K562 (cell line): ENCODE measurements at regions not wholly inside any gene's neighbourhood (a gene's known extent, or its start where the extent isn't known, plus 50 kb on each side); places are given as distances from the start of the nearest gene placed in this dataset.

Source experiments
- ATAC-seq: fragments of 200-7000 bp; cut with Tn5 transposase; 3 replicates; pipeline ENCODE4 v1.9.1; 2020; ENCODE audit warnings: moderate library complexity
- BruUV-seq: library from RNA; stranded (reverse); fragments of 400-500 nt; replicated peaks from 2 replicates; lab custom pipeline; 2021; lab: Mats Ljungman, UMichigan
- CTCF ChIA-PET: fragments of 300-600 bp; formaldehyde crosslinking; extraction: SDS; loops from one replicate; lab custom pipeline; 2021; ENCODE audit warnings: low intra/inter-chr PET ratio; lab: Yijun Ruan, JAX
- POLR2A ChIA-PET: fragments of 300-600, 350-650 bp; sonication (Branson Sonifier 250); formaldehyde crosslinking; extraction: SDS; loops from one replicate; lab custom pipeline; 2021; ENCODE audit warnings: antibody characterized with exemption, inconsistent platforms; lab: Yijun Ruan, JAX
- DNase-seq, 4 experiments: peaks; one replicate each; pipeline versions ENCODE4 v3.0.0 to v3.0.0-alpha.2; 2011 to 2018; ENCODE audit warnings: low spot score in 3 of 4, mixed read lengths in 3 of 4; ENCODE audit errors: extremely low read depth in 1 of 4
- FAIRE-seq: peaks from 2 replicates; lab custom pipeline; 2011; peaks lifted over from hg19 to GRCh38; lab: Jason Lieb, UNC
- H2AFZ ChIP-seq: 2 replicates; pipeline ENCODE4 v1.6.0; 2011; ENCODE audit warnings: low read depth, low read length, control low read depth, inconsistent platforms
- H3K27ac ChIP-seq: fragments of 200-600 bp; 3 replicates; pipeline ENCODE4 v1.8.0; 2011; ENCODE audit warnings: low read depth, mild to moderate bottlenecking, control low read depth, inconsistent platforms, low read length, moderate library complexity, mixed read lengths; ENCODE audit errors: extremely low read depth
- H3K27me3 ChIP-seq, 2 experiments: fragments of 300-600 bp in 1 of 2; 2 replicates in 1 of 2; 3 replicates in 1 of 2; pipeline versions ENCODE4 v1.6.0 to v1.8.0; 2011; ENCODE audit warnings: inconsistent platforms in 2 of 2, low read length in 2 of 2, mild to moderate bottlenecking in 1 of 2, mixed read lengths in 1 of 2, moderate library complexity in 1 of 2; ENCODE audit not compliant: control insufficient read depth in 2 of 2, insufficient read depth in 2 of 2
- H3K36me3 ChIP-seq: fragments of 300-600 bp; 3 replicates; pipeline ENCODE4 v1.8.0; 2011; ENCODE audit warnings: mild to moderate bottlenecking, low read length, inconsistent platforms; ENCODE audit not compliant: control insufficient read depth, insufficient read depth
- H3K4me1 ChIP-seq, 2 experiments: fragments of 200-600 bp in 1 of 2; replicated peaks in 1 of 2; 2 replicates in 1 of 2; 3 replicates in 1 of 2; pipeline versions ENCODE4 v1.5.1 to v1.8.0; 2011; ENCODE audit warnings: inconsistent platforms in 2 of 2, low read length in 2 of 2, mild to moderate bottlenecking in 1 of 2, mixed read lengths in 1 of 2, moderate library complexity in 1 of 2; ENCODE audit not compliant: control insufficient read depth in 2 of 2, insufficient read depth in 2 of 2
- H3K4me2 ChIP-seq: 2 replicates; pipeline ENCODE4 v1.6.1; 2011; ENCODE audit warnings: low read length, control low read depth, inconsistent platforms, mixed read lengths; ENCODE audit not compliant: insufficient read depth
- H3K4me3 ChIP-seq: fragments of 200-600 bp; sonication (generic), shearing (Covaris generic); 2 replicates; pipeline ENCODE4 v1.5.1; 2016; ENCODE audit warnings: control low read depth, inconsistent platforms
- H3K79me2 ChIP-seq: fragments of 200-600 bp; 3 replicates; pipeline ENCODE4 v1.8.0; 2011; ENCODE audit warnings: low read length, inconsistent platforms; ENCODE audit not compliant: control insufficient read depth, insufficient read depth
- H3K9ac ChIP-seq, 2 experiments: 2 replicates each; pipeline versions ENCODE4 v1.6.0 to v1.6.1; 2011; ENCODE audit warnings: low read depth in 2 of 2, low read length in 2 of 2, control low read depth in 1 of 2, inconsistent platforms in 1 of 2, mild to moderate bottlenecking in 1 of 2, mixed read lengths in 1 of 2; ENCODE audit not compliant: insufficient read depth in 1 of 2
- H3K9me1 ChIP-seq: one replicate; pipeline ENCODE4 v1.6.0; 2011; ENCODE audit warnings: inconsistent platforms, mild to moderate bottlenecking, low read length, moderate library complexity; ENCODE audit not compliant: control insufficient read depth, insufficient read depth
- H3K9me3 ChIP-seq: replicated peaks from 2 replicates; pipeline ENCODE4 v1.5.1; 2011; ENCODE audit warnings: low read depth, low read length, inconsistent platforms; ENCODE audit not compliant: control insufficient read depth, insufficient read depth
- H4K20me1 ChIP-seq: replicated peaks from 2 replicates; pipeline ENCODE4 v1.6.1; 2011; ENCODE audit warnings: low read length, inconsistent platforms, mixed read lengths; ENCODE audit not compliant: control insufficient read depth, insufficient read depth
- CLOCK ChIP-seq: fragments of 250-450 bp; sonication (Bioruptor Pico); IDR thresholded peaks from 2 replicates; pipeline ENCODE4 v1.4.0; 2020; ENCODE audit warnings: mild to moderate bottlenecking, moderate library complexity, borderline replicate concordance
- CSDE1 ChIP-seq, 2 experiments: fragments of 450-650 bp; IDR thresholded peaks; 2 replicates each; pipeline ENCODE4 v1.6.1; 2016; ENCODE audit warnings: mild to moderate bottlenecking in 1 of 2
- DIDO1 ChIP-seq: fragments of 450-650 bp; IDR thresholded peaks from 2 replicates; pipeline ENCODE4 v1.6.1; 2016; ENCODE audit warnings: low read depth, missing biosample characterization, missing genetic modification characterization
- KDM5B ChIP-seq: fragments of 200-600 bp; sonication (generic); IDR thresholded peaks from 2 replicates; pipeline ENCODE4 v1.6.1; 2012; ENCODE audit warnings: low read depth, mild to moderate bottlenecking, moderate library complexity, low read length, control low read depth, inconsistent platforms; ENCODE audit not compliant: insufficient replicate concordance
- PBX2 ChIP-seq, 2 experiments: IDR thresholded peaks in 1 of 2; conservative IDR thresholded peaks in 1 of 2; 2 replicates each; pipeline ENCODE4 v1.6.1; 2016; ENCODE audit warnings: low read depth in 2 of 2, mild to moderate bottlenecking in 1 of 2, missing compliant biosample characterization in 1 of 2, missing genetic modification characterization in 1 of 2, moderate library complexity in 1 of 2
- RBM25 ChIP-seq: fragments of 200-400 bp; formaldehyde crosslinking; IDR thresholded peaks from 2 replicates; pipeline ENCODE4 v1.6.1; 2018; ENCODE audit warnings: low read length, low read depth, moderate library complexity; ENCODE audit not compliant: severe bottlenecking
- ZNF212 ChIP-seq: fragments of 450-650 bp; formaldehyde crosslinking; IDR thresholded peaks from 2 replicates; pipeline ENCODE4 v1.4.0; 2020; ENCODE audit warnings: mild to moderate bottlenecking
- ZNF224 ChIP-seq: sonication (generic); formaldehyde crosslinking; IDR thresholded peaks from 2 replicates; pipeline ENCODE4 v1.8.0; 2022; ENCODE audit warnings: mild to moderate bottlenecking, missing genetic modification reagents
- ZNF408 ChIP-seq: fragments of 250-450 bp; sonication (Bioruptor Pico); IDR thresholded peaks from 2 replicates; pipeline ENCODE4 v1.4.0; 2020; ENCODE audit warnings: low read depth, mild to moderate bottlenecking, moderate library complexity
- WGBS: fragments of 100-300 bp; shearing (Covaris generic); methylation state at CpG from one replicate; pipeline ENCODE4 v1.1.6; 2016; ENCODE audit warnings: low coverage, mixed read lengths; ENCODE audit not compliant: insufficient coverage; ENCODE audit errors: missing lambda C conversion rate; 5-methylcytosine and 5-hydroxymethylcytosine counted together
- in situ Hi-C: fragments of 300-500 bp; cut with MboI; formaldehyde crosslinking; loops from 4 replicates; pipeline ENCODE4 v1.15.0; 2018; ENCODE audit warnings: inconsistent platforms, mixed read lengths
- intact Hi-C: fragments of 100-400 bp; cut with micrococcal nuclease; formaldehyde crosslinking; loops from 2 replicates; pipeline ENCODE4 v1.14.2; 2022

- ChIA-PET CTCF (no interaction called here), POLR2A (no interaction called here)
- H4K20me1 ChIP-seq: no peaks in the 10 kb centered on the region
- H3K4me3 ChIP-seq: no peak overlapping the region
- no peak overlapping the region for H2AFZ ChIP-seq
- DNase-seq: no peak
- no peak overlapping the region for H3K27ac ChIP-seq
- H3K79me2 ChIP-seq: no peaks in the 10 kb centered on the region
- under 1% methylated on average over 8 of the region's 8 CpGs for WGBS
- H3K9ac ChIP-seq: no peak overlapping the region
- TF ChIP-seq CLOCK (no peak), ZNF408 (CRISPR knock-in tag) (no peak), PBX2 (CRISPR knock-in tag; IDR thresholded peaks at IDR 0.05; ENCODE audit: low read depth) (no peak), PBX2 (tag; conservative IDR thresholded peaks at IDR 0.05; ENCODE audit: low read depth) (no peak), ZNF224 (CRISPR knock-in tag) (no peak), ZNF212 (CRISPR knock-in tag) (no peak), DIDO1 (tag) (no peak), RBM25 (no peak), CSDE1 (IDR thresholded peaks at IDR 0.05) (no peak), KDM5B (no peak)
- H3K4me1 ChIP-seq: no peaks in the 10 kb centered on the region
- in situ Hi-C loops (no loop called here), intact Hi-C loops (no loop called here)
- no peak for ATAC-seq
- no peaks in the 10 kb centered on the region for H3K36me3 ChIP-seq
- BruUV-seq: no TSS peak
- FAIRE-seq: no peak
- no peaks in the 10 kb centered on the region for H3K27me3 ChIP-seq
- no peaks in the 10 kb centered on the region for H3K9me1 ChIP-seq
- no peak overlapping the region for H3K4me2 ChIP-seq
- H3K9me3 ChIP-seq: no peaks in the 10 kb centered on the region
These were observed 100.8 kb downstream of the KCNA4 start for GRCh38 chr11:29916040-29916439.
